Mesendoderm (in vitro differentiated cells): ENCODE measurements at regions not wholly inside any gene's neighbourhood (a gene's known extent, or its start where the extent isn't known, plus 50 kb on each side); places are given as distances from the start of the nearest gene placed in this dataset.

Experiments
- DNase-seq: peaks from one replicate; pipeline ENCODE4 v3.0.0; 2013
- H2AK5ac ChIP-seq: 2 replicates; pipeline ENCODE4 v1.6.1; 2013; ENCODE audit warnings: low read length, inconsistent platforms
- H2BK120ac ChIP-seq: 2 replicates; pipeline ENCODE4 v1.6.1; 2013; ENCODE audit warnings: low read depth, mild to moderate bottlenecking, low read length, moderate library complexity, mixed read lengths
- H2BK15ac ChIP-seq: replicated peaks from 2 replicates; pipeline ENCODE4 v1.6.1; 2013; ENCODE audit warnings: low read depth, mild to moderate bottlenecking, moderate library complexity
- H2BK5ac ChIP-seq: 2 replicates; pipeline ENCODE4 v1.6.1; 2013; ENCODE audit warnings: low read length, inconsistent platforms
- H3K18ac ChIP-seq: 2 replicates; pipeline ENCODE4 v1.6.1; 2013; ENCODE audit warnings: mild to moderate bottlenecking, low read length, mixed read lengths
- H3K23ac ChIP-seq: one replicate; pipeline ENCODE4 v1.6.1; 2013; ENCODE audit warnings: low read length
- H3K27ac ChIP-seq: 2 replicates; pipeline ENCODE4 v1.5.1; 2013; ENCODE audit warnings: low read depth, mild to moderate bottlenecking, inconsistent platforms, low read length, moderate library complexity
- H3K27me3 ChIP-seq: 2 replicates; pipeline ENCODE4 v1.6.1; 2013; ENCODE audit warnings: low read length, control low read depth, mild to moderate bottlenecking, inconsistent platforms; ENCODE audit not compliant: insufficient read depth, poor library complexity
- H3K36me3 ChIP-seq: 2 replicates; pipeline ENCODE4 v1.6.1; 2013; ENCODE audit warnings: low read length, inconsistent platforms; ENCODE audit not compliant: control insufficient read depth, insufficient read depth
- H3K4ac ChIP-seq: one replicate; pipeline ENCODE4 v1.6.1; 2013; ENCODE audit warnings: low read depth, mild to moderate bottlenecking, low read length, moderate library complexity
- H3K4me1 ChIP-seq: 2 replicates; pipeline ENCODE4 v1.6.1; 2013; ENCODE audit warnings: low read depth, low read length, inconsistent platforms; ENCODE audit not compliant: control insufficient read depth
- H3K4me2 ChIP-seq: 2 replicates; pipeline ENCODE4 v1.6.1; 2013; ENCODE audit warnings: low read length
- H3K4me3 ChIP-seq: 2 replicates; pipeline ENCODE4 v1.5.1; 2013; ENCODE audit warnings: mild to moderate bottlenecking, low read length
- H3K56ac ChIP-seq: one replicate; pipeline ENCODE4 v1.6.1; 2013; ENCODE audit warnings: low read length
- H3K79me1 ChIP-seq: 2 replicates; pipeline ENCODE4 v1.6.1; 2013; ENCODE audit warnings: low read length, inconsistent platforms
- H3K79me2 ChIP-seq: 2 replicates; pipeline ENCODE4 v1.6.1; 2013; ENCODE audit warnings: mild to moderate bottlenecking, low read length; ENCODE audit not compliant: control insufficient read depth, insufficient read depth
- H3K9ac ChIP-seq: 2 replicates; pipeline ENCODE4 v1.6.1; 2013; ENCODE audit warnings: low read length, inconsistent platforms
- H4K5ac ChIP-seq: one replicate; pipeline ENCODE4 v1.6.1; 2013; ENCODE audit warnings: low read length
- H4K8ac ChIP-seq: one replicate; pipeline ENCODE4 v1.6.1; 2013; ENCODE audit warnings: low read depth, mild to moderate bottlenecking, control low read depth, low read length, moderate library complexity
- WGBS: extraction: QIAGEN DNeasy Blood & Tissue Kit; methylation state at CpG from one replicate; pipeline ENCODE4 v1.1.7; 2013; ENCODE audit warnings: low lambda C conversion rate, missing lambda C conversion rate; ENCODE audit not compliant: insufficient coverage; ENCODE audit errors: extremely low coverage; 5-methylcytosine and 5-hydroxymethylcytosine counted together

DNA sequence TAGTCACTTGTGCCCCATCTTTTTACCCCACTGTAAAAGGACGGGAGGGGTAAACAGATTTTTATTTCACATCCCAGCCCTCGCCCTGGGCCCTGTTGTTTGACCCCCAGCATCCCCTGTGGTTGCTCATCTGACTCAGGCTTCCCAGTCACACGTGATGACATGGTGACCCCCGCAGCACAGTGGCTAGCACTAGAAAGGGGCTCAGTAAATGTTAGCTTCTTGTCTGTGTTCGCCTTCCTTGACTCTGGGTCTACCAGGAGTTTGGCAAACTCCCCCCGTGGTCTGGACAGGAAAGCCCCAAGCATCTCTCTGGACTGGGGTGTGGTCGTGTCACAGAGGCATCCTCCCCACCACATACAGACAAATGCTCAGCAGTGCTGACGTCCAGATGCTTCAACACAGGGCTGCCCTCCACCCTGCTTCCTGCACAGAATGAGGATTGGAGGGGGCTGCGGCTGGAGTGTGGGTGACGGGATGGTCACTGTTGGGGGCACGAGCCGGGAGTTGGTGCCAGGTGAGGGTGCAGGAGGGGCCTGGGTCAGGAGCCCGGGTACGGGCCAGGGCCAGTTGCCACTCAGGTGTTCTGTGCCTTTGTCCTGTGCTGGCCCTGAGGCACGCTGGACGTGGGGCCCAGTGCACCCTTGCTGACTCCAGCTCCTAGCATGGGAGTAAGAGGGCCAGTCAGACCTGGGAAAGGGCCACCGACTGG lies 69.1 kb downstream of the METRNL start:
- H2BK120ac ChIP-seq = no peak overlapping the region
- H3K9ac ChIP-seq = no peak overlapping the region
- no peaks in the 10 kb centered on the region for H3K36me3 ChIP-seq
- no peak overlapping the region for H3K4ac ChIP-seq
- H3K23ac ChIP-seq = no peak overlapping the region
- no peaks in the 10 kb centered on the region for H3K79me1 ChIP-seq
- no peak overlapping the region for H2AK5ac ChIP-seq
- H3K27ac ChIP-seq = no peak overlapping the region
- WGBS = no CpG with 5 or more reads among the region's 17 CpGs
- H2BK5ac ChIP-seq = no peak overlapping the region
- H3K4me2 ChIP-seq = no peak overlapping the region
- H4K5ac ChIP-seq = no peak overlapping the region
- no peak overlapping the region for H4K8ac ChIP-seq
- H3K56ac ChIP-seq = no peak overlapping the region
- H2BK15ac ChIP-seq = no peak overlapping the region
- DNase-seq = no peak
- H3K4me3 ChIP-seq = no peak overlapping the region
- no peaks in the 10 kb centered on the region for H3K4me1 ChIP-seq
- no peaks in the 10 kb centered on the region for H3K27me3 ChIP-seq
- H3K18ac ChIP-seq = no peak overlapping the region
- H3K79me2 ChIP-seq = no peaks in the 10 kb centered on the region

DNA sequence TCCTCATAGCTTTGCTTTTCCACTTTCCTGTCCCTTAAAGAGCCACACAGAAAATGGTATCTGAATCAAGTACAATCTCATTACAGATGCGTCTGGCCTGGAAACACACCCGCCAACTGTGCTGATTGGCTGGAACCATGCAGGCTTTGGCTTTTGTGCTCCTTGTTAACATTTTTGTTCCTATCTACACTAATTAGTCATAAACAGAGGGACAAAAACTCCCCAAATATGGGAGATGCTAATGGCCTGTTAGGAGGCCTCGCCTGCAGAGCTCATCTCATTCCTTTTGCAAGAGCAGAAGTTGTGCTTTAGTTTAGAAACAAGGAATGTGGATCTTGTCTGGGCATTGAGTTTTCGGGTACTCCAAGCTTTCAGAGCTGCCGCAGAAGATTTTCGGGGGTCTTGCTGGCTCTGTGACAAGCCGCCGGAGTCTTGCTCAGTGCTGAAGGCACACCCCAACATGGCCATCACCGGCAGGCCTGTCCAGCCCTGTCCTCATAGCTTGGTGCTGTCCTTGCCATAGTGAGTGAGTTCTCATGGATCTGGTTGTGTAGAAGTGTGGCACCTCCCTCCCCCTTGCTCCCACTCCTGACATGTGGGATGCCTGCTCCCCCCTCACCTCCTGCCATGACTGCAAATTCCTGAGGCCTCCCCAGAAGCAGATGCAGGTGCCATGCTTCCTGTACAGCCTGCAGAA lies 69.8 kb downstream of the METRNL start:
- no peak overlapping the region for H3K18ac ChIP-seq
- H3K79me2 ChIP-seq = no peaks in the 10 kb centered on the region

DNA sequence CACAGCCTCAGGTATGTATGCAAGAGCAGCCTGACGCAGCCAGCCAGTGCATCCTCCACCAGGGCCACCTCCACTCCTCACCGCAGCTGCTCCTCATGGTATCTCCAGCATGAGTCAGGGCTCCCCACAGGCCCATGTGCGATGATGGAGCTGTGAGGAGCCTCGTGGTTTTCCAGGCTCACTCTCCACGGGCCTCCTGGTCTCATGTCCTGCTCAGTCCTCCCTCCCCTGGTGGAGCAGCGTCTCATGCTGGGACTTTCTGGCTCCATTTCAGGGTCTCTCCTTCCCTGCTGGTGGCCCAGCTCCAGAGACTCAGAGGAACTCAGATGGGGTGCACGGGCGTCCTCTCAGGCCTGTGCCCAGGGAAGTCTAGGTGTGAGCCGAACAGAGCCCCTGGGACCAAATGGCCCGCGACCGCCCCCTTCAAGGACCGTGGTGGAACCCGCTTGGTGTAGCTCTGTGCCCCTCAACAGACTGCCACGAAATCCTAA lies 70.4 kb downstream of the METRNL start:
- Histone ChIP-seq H3K56ac (no peak overlapping the region), H3K4me1 (no peaks in the 10 kb centered on the region), H4K5ac (no peak overlapping the region), H3K18ac (no peak overlapping the region), H3K79me2 (no peaks in the 10 kb centered on the region), H3K27ac (no peak overlapping the region), H3K36me3 (no peaks in the 10 kb centered on the region), H3K4me3 (no peak overlapping the region), H3K23ac (no peak overlapping the region), H3K4ac (no peak overlapping the region), H2BK5ac (no peak overlapping the region), H2AK5ac (no peak overlapping the region), H3K4me2 (no peak overlapping the region), H4K8ac (no peak overlapping the region), H3K79me1 (no peaks in the 10 kb centered on the region), H2BK15ac (no peak overlapping the region), H3K9ac (no peak overlapping the region), H3K27me3 (no peaks in the 10 kb centered on the region), H2BK120ac (no peak overlapping the region)
- DNase-seq = no peak
- no CpG with 5 or more reads among the region's 15 CpGs for WGBS

More for the DNA sequence above, 69.8 kb downstream of the METRNL start:
- Histone ChIP-seq H3K9ac (no peak overlapping the region), H3K79me1 (no peaks in the 10 kb centered on the region), H3K23ac (no peak overlapping the region), H3K4ac (no peak overlapping the region), H3K27me3 (no peaks in the 10 kb centered on the region), H4K8ac (no peak overlapping the region), H3K4me1 (no peaks in the 10 kb centered on the region), H3K4me3 (no peak overlapping the region), H2BK120ac (no peak overlapping the region), H2BK5ac (no peak overlapping the region), H3K4me2 (no peak overlapping the region), H3K27ac (no peak overlapping the region), H2AK5ac (no peak overlapping the region), H3K56ac (no peak overlapping the region), H2BK15ac (no peak overlapping the region), H3K36me3 (no peaks in the 10 kb centered on the region), H4K5ac (no peak overlapping the region)
- no CpG with 5 or more reads among the region's 9 CpGs for WGBS
- DNase-seq = no peak

DNA sequence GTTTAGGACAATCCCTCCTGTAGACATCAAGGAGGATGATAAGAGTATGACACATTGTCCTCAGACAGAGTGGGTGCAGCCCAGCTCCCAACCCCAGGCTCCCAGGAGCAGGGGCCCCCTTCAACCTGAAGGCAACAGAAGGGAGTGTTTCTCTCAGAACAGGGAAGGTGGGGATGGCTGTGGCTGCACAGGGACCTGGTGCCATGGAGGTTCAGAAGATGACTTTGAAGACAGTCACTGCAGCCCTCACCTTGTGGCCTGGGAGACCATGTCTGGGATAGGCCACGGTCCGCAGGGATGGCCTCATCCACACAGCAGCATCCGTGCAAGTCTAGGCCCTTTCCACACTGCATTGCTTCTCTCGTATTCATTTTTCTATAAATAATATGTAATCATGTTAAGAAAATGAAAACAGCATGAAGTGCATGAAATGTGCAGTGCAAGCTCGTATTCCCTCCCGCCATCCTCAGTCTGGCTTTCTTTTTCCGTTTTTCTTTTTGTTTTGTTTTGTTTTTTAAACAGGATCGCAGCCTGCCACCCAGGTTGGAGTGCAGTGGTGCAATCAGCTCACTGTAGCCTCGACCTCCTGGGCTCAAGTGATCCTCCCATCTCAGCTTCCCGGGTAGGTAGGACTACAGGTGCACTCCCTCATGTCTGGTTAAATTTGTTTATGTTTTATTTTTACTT lies 71.1 kb downstream of the METRNL start:
- Histone ChIP-seq H3K18ac (no peak overlapping the region), H2BK15ac (no peak overlapping the region), H3K27ac (no peak overlapping the region), H3K79me2 (no peaks in the 10 kb centered on the region), H4K8ac (no peak overlapping the region), H3K79me1 (no peaks in the 10 kb centered on the region), H2AK5ac (no peak overlapping the region), H3K4me1 (no peaks in the 10 kb centered on the region), H2BK5ac (no peak overlapping the region), H3K9ac (no peak overlapping the region), H3K36me3 (no peaks in the 10 kb centered on the region), H3K27me3 (no peaks in the 10 kb centered on the region), H4K5ac (no peak overlapping the region), H2BK120ac (no peak overlapping the region), H3K23ac (no peak overlapping the region), H3K56ac (no peak overlapping the region), H3K4ac (no peak overlapping the region), H3K4me3 (no peak overlapping the region), H3K4me2 (no peak overlapping the region)
- no peak for DNase-seq
- WGBS = no CpG with 5 or more reads among the region's 10 CpGs

DNA sequence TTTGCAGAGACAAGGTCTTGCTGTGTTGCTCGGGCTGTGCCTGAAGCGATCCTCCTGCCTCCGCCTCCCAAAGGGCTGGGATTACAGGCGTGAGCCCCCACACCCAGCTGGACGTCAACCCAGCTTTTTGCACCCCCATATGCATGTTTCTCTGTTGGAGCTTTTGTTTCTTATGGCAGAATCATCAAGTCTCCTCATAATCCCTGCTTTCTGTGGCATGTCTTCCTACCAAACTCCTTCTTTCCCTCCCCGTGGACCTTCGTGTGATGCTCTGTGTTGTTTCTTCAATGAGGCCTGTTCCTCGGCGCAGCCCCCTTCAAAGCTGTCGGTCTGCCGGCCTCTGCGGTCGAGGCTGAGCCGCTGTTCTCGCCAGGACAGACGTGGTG lies 71.6 kb downstream of the METRNL start:
- Histone ChIP-seq H3K4me1 (no peaks in the 10 kb centered on the region), H3K4me2 (no peak overlapping the region), H3K27me3 (no peaks in the 10 kb centered on the region), H2BK15ac (no peak overlapping the region), H3K23ac (no peak overlapping the region), H3K79me2 (no peaks in the 10 kb centered on the region), H2BK5ac (no peak overlapping the region), H4K5ac (no peak overlapping the region), H3K9ac (no peak overlapping the region), H3K79me1 (no peaks in the 10 kb centered on the region), H2BK120ac (no peak overlapping the region), H3K18ac (no peak overlapping the region), H4K8ac (no peak overlapping the region), H3K4ac (no peak overlapping the region), H2AK5ac (no peak overlapping the region), H3K4me3 (no peak overlapping the region), H3K56ac (no peak overlapping the region), H3K27ac (no peak overlapping the region), H3K36me3 (no peaks in the 10 kb centered on the region)
- no CpG with 5 or more reads among the region's 16 CpGs for WGBS
- no peak for DNase-seq
